Upper lobe of left lung (tissue), 6 donors: ENCODE measurements at regions not wholly inside any gene's neighbourhood (a gene's known extent, or its start where the extent isn't known, plus 50 kb on each side); places are given as distances from the start of the nearest gene placed in this dataset.

Experiments used
- ATAC-seq, 2 donors: fragments of 200-7000 bp; cut with Tn5 transposase; one replicate each; pipeline ENCODE4 v1.9.1; 2022; ENCODE audit warnings: mild to moderate bottlenecking in 2 of 2, moderate library complexity in 2 of 2; ENCODE audit not compliant: low FRiP score in 2 of 2
- DNase-seq, 2 donors: peaks; one replicate each; pipeline ENCODE4 v3.0.0-alpha.2; 2019 to 2020
- H3K27ac ChIP-seq, 4 donors: fragments of 200-600 bp; sonication (generic); one replicate each; pipeline ENCODE4 v1.5.1; 2016 to 2019
- H3K27me3 ChIP-seq, 4 donors: fragments of 200-600 bp; sonication (generic); one replicate each; pipeline ENCODE4 v1.5.1; 2017 to 2019
- H3K36me3 ChIP-seq, 4 donors: fragments of 200-600 bp; sonication (generic); one replicate each; pipeline ENCODE4 v1.5.1; 2016 to 2019
- H3K4me1 ChIP-seq, 4 donors: fragments of 200-600 bp; sonication (generic); one replicate each; pipeline ENCODE4 v1.5.1; 2018 to 2019
- H3K4me3 ChIP-seq, 4 donors: fragments of 200-600 bp; sonication (generic); one replicate each; pipeline ENCODE4 v1.5.1; 2017 to 2019; ENCODE audit warnings: mild to moderate bottlenecking in 2 of 4, moderate library complexity in 1 of 4
- H3K9me3 ChIP-seq, 4 donors: fragments of 200-600 bp; sonication (generic); one replicate each; pipeline ENCODE4 v1.5.1; 2018 to 2019
- EP300 ChIP-seq, 4 donors: sonication (generic); formaldehyde crosslinking; IDR thresholded peaks; one replicate each; pipeline ENCODE4 v1.5.1; 2017; ENCODE audit warnings: antibody characterized with exemption in 4 of 4, control low read depth in 2 of 4
- POLR2A ChIP-seq, 4 donors: fragments of 450-650 bp; IDR thresholded peaks; one replicate each; pipeline ENCODE4 v1.5.1; 2016 to 2017; ENCODE audit warnings: antibody characterized with exemption in 4 of 4, mild to moderate bottlenecking in 2 of 4
- POLR2AphosphoS5 ChIP-seq, 2 donors: sonication (generic); formaldehyde crosslinking; IDR thresholded peaks; one replicate each; pipeline ENCODE4 v1.5.1; 2017; ENCODE audit warnings: antibody characterized with exemption in 2 of 2
- WGBS, 2 donors: methylation state at CpG; one replicate each; pipeline ENCODE4 v1.1.5; 2017 to 2018; 5-methylcytosine and 5-hydroxymethylcytosine counted together
- TF ChIP-seq, protein P1 (sequence below), 6 experiments: fragments of 450-650 bp in 4 of 6; fragments of 200-600 bp in 2 of 6; sonication (generic) in 2 of 6; IDR thresholded peaks; one replicate each; pipeline ENCODE4 v1.5.1; 2016 to 2019; ENCODE audit warnings: antibody characterized with exemption in 6 of 6
- donor health status: DM: no; HTN: no; CAD: no; lungs with moderate emphysema.
- donor health status: DM: no; HTN: yes; CAD: no; lungs with severe emphysema.

DNA sequence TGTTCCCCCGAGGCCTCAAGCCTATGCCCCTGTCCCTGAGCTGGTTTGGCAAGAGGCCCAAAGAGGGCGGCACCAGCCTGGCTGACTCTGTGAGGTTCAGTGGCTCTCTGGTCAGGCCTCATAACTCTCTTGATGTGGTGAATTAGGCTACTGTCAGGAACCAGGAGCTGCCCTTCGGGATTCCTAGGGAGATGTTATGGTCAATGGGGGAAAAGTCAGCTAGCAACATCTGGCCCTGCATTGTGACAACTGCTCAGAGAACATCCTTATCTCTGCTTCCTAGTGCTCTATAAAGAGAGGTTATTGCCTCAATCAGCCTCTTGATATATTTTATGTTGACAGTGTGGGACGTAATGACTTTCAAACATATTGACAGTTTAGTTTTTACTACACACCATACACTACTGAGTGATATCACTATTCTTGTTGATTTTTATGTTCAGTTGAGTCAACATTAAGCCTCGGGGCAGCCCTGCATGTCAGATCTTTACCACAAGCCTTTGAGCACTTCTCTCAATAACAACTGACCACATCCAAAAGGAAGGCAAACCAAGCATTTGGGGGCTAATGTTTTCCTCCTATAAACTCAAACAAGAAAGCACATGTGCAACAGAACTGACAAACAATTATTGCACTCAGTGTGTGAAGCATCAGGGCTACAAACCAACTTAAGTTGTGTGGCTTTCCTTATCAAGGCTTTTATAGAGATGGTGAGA, 448.3 kb upstream of the SLC14A2 start:
- no peaks in the 10 kb centered on the region for H3K9me3 ChIP-seq
- DNase-seq: no peak
- H3K4me1 ChIP-seq: peaks cover 0 to 7% (median 0%) of the 10 kb centered on the region in 4 donors
- no peaks in the 10 kb centered on the region for H3K36me3 ChIP-seq
- no peaks in the 10 kb centered on the region for H3K27me3 ChIP-seq
- TF ChIP-seq POLR2A (IDR thresholded peaks at IDR 0.05): no peak
- H3K4me3 ChIP-seq: no peak overlapping the region
- H3K27ac ChIP-seq: no peak overlapping the region
- no peak for ATAC-seq
- WGBS, 2 donors: 57 to 74% methylated on average over 4 to 5 of the region's 5 CpGs

- WGBS, 2 donors: 73 to 90% methylated on average over 6 of the region's 6 CpGs
- no peaks in the 10 kb centered on the region for H3K36me3 ChIP-seq
These were observed 447.5 kb upstream of the SLC14A2 start for GRCh38 chr18:45167631-45168280.

DNA sequence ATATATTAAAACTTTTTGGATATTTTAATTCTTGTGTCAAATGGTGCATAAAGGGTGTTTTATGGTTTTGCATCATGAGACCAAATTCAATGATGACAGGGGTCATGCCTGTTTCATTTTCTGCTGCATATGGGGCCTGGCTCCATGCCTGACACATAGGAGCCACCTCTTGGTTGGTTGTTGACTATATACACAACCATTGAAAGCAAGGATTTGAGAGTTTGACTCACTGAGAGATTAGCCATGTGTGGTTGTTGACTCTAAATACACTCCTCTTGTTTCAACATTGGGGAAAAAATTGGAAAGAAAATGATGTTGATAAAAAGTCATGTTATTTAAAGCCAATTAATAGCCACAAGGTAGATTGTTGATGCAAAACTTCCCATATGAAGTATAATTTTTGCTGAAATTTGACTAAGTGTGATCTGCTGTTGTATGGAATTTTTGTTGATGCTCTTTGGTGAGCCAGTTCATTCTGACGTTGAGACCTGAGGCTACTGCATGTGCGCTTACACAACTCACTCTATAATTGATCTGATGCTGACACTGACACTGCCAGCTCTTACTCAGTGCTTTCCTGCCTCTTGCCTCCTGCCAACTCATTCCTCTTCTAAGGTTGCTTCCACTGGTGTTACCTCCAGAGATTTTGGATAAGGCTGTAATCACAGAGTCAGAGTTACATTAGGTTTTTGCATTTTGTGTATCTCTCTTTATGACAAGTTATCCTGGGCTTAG, 446.2 kb upstream of the SLC14A2 start:
- Histone ChIP-seq H3K36me3 (no peaks in the 10 kb centered on the region), H3K9me3 (no peaks in the 10 kb centered on the region), H3K4me3 (no peak overlapping the region), H3K27ac (no peak overlapping the region), H3K27me3 (no peaks in the 10 kb centered on the region), H3K4me1 (peaks cover 0 to 7% (median 0%) of the 10 kb centered on the region in 4 donors)
- WGBS, 2 donors: 77 to 78% methylated on average over 2 of the region's 2 CpGs
- TF ChIP-seq, protein P1, sequence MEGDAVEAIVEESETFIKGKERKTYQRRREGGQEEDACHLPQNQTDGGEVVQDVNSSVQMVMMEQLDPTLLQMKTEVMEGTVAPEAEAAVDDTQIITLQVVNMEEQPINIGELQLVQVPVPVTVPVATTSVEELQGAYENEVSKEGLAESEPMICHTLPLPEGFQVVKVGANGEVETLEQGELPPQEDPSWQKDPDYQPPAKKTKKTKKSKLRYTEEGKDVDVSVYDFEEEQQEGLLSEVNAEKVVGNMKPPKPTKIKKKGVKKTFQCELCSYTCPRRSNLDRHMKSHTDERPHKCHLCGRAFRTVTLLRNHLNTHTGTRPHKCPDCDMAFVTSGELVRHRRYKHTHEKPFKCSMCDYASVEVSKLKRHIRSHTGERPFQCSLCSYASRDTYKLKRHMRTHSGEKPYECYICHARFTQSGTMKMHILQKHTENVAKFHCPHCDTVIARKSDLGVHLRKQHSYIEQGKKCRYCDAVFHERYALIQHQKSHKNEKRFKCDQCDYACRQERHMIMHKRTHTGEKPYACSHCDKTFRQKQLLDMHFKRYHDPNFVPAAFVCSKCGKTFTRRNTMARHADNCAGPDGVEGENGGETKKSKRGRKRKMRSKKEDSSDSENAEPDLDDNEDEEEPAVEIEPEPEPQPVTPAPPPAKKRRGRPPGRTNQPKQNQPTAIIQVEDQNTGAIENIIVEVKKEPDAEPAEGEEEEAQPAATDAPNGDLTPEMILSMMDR (IDR thresholded peaks at IDR 0.05): no peak
- TF ChIP-seq POLR2A (IDR thresholded peaks at IDR 0.05): no peak
- TF ChIP-seq POLR2AphosphoS5 (IDR thresholded peaks at IDR 0.05): no peak
- no peak for TF ChIP-seq EP300 (IDR thresholded peaks at IDR 0.05)
- peak in 1 of 2 donors; percentile 59 for ATAC-seq
- no peak for DNase-seq

More at GRCh38 chr18:45167631-45168280, 447.5 kb upstream of the SLC14A2 start:
- no peak overlapping the region for H3K27ac ChIP-seq
- peaks cover 0 to 7% (median 0%) of the 10 kb centered on the region in 4 donors for H3K4me1 ChIP-seq
- TF ChIP-seq POLR2A (IDR thresholded peaks at IDR 0.05): no peak
- TF ChIP-seq POLR2AphosphoS5 (IDR thresholded peaks at IDR 0.05): no peak
- TF ChIP-seq EP300 (IDR thresholded peaks at IDR 0.05): no peak
- TF ChIP-seq, protein P1 (IDR thresholded peaks at IDR 0.05): no peak
- H3K4me3 ChIP-seq: no peak overlapping the region
- H3K27me3 ChIP-seq: no peaks in the 10 kb centered on the region
- no peak for ATAC-seq
- H3K9me3 ChIP-seq: no peaks in the 10 kb centered on the region
- DNase-seq: no peak

DNA sequence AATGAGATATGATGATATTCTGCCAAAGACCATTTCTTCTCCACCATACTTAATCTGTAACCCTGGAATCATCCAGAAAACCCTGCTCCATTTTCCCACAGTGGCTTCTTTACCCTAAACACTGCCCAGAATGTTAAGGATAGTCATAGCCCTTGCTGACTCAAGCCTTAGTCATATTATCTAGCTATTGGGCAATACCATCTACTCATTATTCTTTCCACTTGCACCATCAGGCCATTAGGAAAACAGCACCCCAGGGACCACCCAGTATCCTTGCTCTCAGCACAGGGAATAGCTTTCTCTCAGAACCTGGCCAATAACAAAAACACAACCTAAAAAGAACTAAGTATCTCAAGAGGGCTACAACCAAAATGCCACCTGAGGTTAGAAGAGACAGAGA, 445.7 kb upstream of the SLC14A2 start:
- no peak overlapping the region for H3K4me3 ChIP-seq
- peak; percentile 58 to 84 for ATAC-seq
- peak in 1 of 2 donors; percentile 50 for TF ChIP-seq POLR2AphosphoS5 (IDR thresholded peaks at IDR 0.05)
- no peak for TF ChIP-seq EP300 (IDR thresholded peaks at IDR 0.05)
- no peaks in the 10 kb centered on the region for H3K27me3 ChIP-seq
- no peaks in the 10 kb centered on the region for H3K9me3 ChIP-seq
- H3K27ac ChIP-seq: no peak overlapping the region
- H3K36me3 ChIP-seq: no peaks in the 10 kb centered on the region
- DNase-seq: no peak
- peaks cover 0 to 7% (median 0%) of the 10 kb centered on the region in 4 donors for H3K4me1 ChIP-seq

- WGBS, 2 donors: 98 to 99% methylated on average over 4 of the region's 4 CpGs
- no peaks in the 10 kb centered on the region for H3K9me3 ChIP-seq
- TF ChIP-seq POLR2AphosphoS5 (IDR thresholded peaks at IDR 0.05) (no peak), EP300 (IDR thresholded peaks at IDR 0.05) (no peak), POLR2A (IDR thresholded peaks at IDR 0.05) (no peak)
- TF ChIP-seq, protein P1 (IDR thresholded peaks at IDR 0.05): no peak
- H3K4me1 ChIP-seq: no peaks in the 10 kb centered on the region
- DNase-seq: no peak
- no peak overlapping the region for H3K4me3 ChIP-seq
- no peaks in the 10 kb centered on the region for H3K36me3 ChIP-seq
- ATAC-seq: peak in 1 of 2 donors; percentile 66
- H3K27ac ChIP-seq: no peak overlapping the region
- no peaks in the 10 kb centered on the region for H3K27me3 ChIP-seq
These were observed 443.5 kb upstream of the SLC14A2 start for GRCh38 chr18:45171679-45172191.
